ENCODE measurements at regions not wholly inside any gene's neighbourhood (a gene's known extent, or its start where the extent isn't known, plus 50 kb on each side); places are given as distances from the start of the nearest gene placed in this dataset.

- no peaks in the 10 kb centered on the region for H3K79me2 ChIP-seq (ENCODE audit: control insufficient read depth, insufficient read depth, low read length)
- no peaks in the 10 kb centered on the region for H3K4me1 ChIP-seq (ENCODE audit: control insufficient read depth, extremely low read depth, insufficient read depth, low read length)
- no peaks in the 10 kb centered on the region for H3K9me3 ChIP-seq (replicated peaks; ENCODE audit: control insufficient read depth, insufficient read depth, low read length)
- H3K27ac ChIP-seq (ENCODE audit: insufficient read depth, low read depth, low read length) = no peak overlapping the region
- H2AFZ ChIP-seq (ENCODE audit: low read depth, low read length) = no peak overlapping the region
- ChIA-PET POLR2A (no interaction called here), CTCF (interaction anchor here (1.2 to 1.7 kb wide), 2 partner anchors 9 to 47 kb away, joined by 3 to 6 read pairs; no protein-coding TSS in a partner anchor)
- no peak overlapping the region for H3K9ac ChIP-seq (replicated peaks; ENCODE audit: extremely low read depth, insufficient read depth, low read length)
- DNase-seq (ENCODE audit: low read depth, low spot score) (no peak), FAIRE-seq (no peak)
- no peaks in the 10 kb centered on the region for H3K36me3 ChIP-seq (ENCODE audit: control insufficient read depth in 2 of 2, extremely low read depth in 1 of 2, insufficient read depth in 2 of 2, low read length in 2 of 2)
- H4K20me1 ChIP-seq (replicated peaks; ENCODE audit: control insufficient read depth, extremely low read depth, insufficient read depth, low read length) = no peaks in the 10 kb centered on the region
- H3K4me2 ChIP-seq (ENCODE audit: insufficient read depth, low read length) = no peak overlapping the region
- BruUV-seq (replicated peaks) = no TSS peak
- no peak overlapping the region for H3K4me3 ChIP-seq (replicated peaks in 1 of 3; ENCODE audit: insufficient read depth in 1 of 3, low read depth in 1 of 3, low read length in 3 of 3)
- H3K27me3 ChIP-seq (ENCODE audit: control insufficient read depth in 2 of 2, insufficient read depth in 2 of 2, low read length in 2 of 2) = peaks cover 9 to 16% of the 10 kb centered on the region in 2 experiments
- dilution Hi-C loops (cut with MboI; ENCODE audit: extremely low pct_ligation_motif_present, low sequenced_read_pairs) (no loop called here), intact Hi-C loops (cut with micrococcal nuclease) (no loop called here)
- H3K9me1 ChIP-seq (replicated peaks; ENCODE audit: control insufficient read depth, extremely low read depth, insufficient read depth, low read length) = no peaks in the 10 kb centered on the region
- no peak for TF ChIP-seq JUN (IDR thresholded peaks at IDR 0.05; ENCODE audit: borderline replicate concordance, insufficient read depth, insufficient read length, low read depth)
- no peak for TF ChIP-seq POLR2AphosphoS5 (IDR thresholded peaks at IDR 0.05; ENCODE audit: insufficient read depth, low read depth, low read length)
- TF ChIP-seq MAX (IDR thresholded peaks at IDR 0.05; ENCODE audit: insufficient read depth, insufficient read length) = no peak
- no peak for TF ChIP-seq POLR2A (IDR thresholded peaks at IDR 0.05; ENCODE audit: low read depth, low read length)
- no peak for TF ChIP-seq FOS (IDR thresholded peaks at IDR 0.05; ENCODE audit: borderline replicate concordance, insufficient read depth, low read length)
- no peak for TF ChIP-seq MYC (IDR thresholded peaks at IDR 0.05; ENCODE audit: low read depth, low read length)
- TF ChIP-seq GATA2 (IDR thresholded peaks at IDR 0.05; ENCODE audit: insufficient read depth, insufficient read length, low read depth, low read length) = no peak
- TF ChIP-seq EZH2 (IDR thresholded peaks at IDR 0.05; ENCODE audit: borderline replicate concordance, low read depth, low read length, severe bottlenecking) = no peak
- no peak for TF ChIP-seq CTCF (IDR thresholded peaks at IDR 0.05; ENCODE audit: extremely low read depth in 1 of 2, insufficient read depth in 1 of 2, low read depth in 1 of 2, low read length in 2 of 2)
These were observed 393.2 kb downstream of the BCAT1 start for GRCh38 chr12:24555730-24556129.
